ENCODE measurements at regions not wholly inside any gene's neighbourhood (a gene's known extent, or its start where the extent isn't known, plus 50 kb on each side); places are given as distances from the start of the nearest gene placed in this dataset.
"Not testable (repeated sequence)": the region's sequence is repeated elsewhere in the genome, so short reads cannot be mapped to it uniquely, and the experiment has no call there.

DNA sequence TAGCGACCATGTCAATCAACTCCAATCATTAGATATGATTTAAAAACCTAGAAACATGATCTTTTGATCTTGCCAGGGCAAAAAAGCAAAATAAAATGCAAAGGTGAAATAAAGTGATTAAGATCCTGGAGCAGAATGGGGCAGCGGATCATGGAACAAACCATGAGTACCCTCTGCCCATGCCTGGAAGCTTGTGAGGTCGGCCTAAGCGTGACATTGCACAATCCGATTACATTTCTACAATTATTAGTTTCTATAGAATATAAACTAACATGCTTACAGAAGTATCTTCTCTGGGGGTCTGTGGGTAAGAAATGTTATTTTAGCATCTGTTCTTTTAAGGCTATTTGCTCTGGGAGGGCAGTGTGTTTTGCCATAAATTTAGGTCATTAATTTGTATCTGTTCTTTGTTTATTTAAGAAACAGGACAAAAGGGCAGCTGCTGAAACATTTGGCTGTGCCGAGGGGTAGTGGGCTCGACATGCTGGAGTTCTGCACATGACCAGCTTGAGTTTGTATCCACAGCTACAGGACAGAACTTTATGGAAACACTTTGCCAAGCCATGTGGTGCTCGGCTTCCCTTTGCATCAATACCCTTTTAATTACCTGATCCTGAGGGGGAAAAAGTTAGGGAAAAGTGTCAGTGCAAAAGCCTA lies 55.9 kb downstream of the ZBTB18 start:
- DNase-seq, result no peak

DNA sequence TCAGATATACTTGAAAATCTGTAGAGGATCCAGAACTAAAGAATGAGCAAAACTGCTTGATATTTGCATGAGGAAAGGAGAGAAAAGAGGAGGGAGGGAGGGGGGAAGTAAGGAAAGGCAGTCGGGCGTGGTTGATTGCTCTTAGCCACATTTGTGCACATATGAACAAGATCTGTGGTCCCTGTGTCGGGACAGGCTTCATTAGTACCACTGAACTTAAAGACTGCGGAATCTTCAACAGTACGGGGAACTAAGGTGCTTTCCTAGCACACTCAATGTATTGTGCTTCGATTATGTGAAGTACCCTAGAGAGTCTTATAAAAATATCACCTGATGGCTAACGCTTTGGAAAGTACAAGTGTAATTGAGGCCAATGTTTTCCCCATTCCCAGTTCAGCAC lies 59.9 kb downstream of the ZBTB18 start:
- no peak for DNase-seq

DNA sequence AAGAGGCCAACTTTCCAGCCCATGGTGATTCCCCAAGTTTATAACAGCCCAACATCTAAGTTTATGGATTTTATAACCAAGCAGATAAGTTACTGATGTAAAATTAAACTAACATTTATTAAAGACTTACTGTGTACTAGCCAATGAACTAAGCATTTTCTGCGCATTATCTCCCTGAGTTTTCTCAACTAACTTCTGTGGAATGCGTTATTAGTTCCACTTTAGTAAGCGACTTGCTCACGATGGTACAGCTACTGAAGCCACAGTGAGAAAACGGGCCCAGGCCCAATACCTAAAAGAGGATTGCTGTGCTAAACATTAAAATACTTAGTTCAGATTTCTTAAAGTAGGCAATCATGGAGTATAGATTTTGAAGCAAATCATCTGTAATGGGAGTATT lies 61.0 kb downstream of the ZBTB18 start:
- no peak for DNase-seq

DNA sequence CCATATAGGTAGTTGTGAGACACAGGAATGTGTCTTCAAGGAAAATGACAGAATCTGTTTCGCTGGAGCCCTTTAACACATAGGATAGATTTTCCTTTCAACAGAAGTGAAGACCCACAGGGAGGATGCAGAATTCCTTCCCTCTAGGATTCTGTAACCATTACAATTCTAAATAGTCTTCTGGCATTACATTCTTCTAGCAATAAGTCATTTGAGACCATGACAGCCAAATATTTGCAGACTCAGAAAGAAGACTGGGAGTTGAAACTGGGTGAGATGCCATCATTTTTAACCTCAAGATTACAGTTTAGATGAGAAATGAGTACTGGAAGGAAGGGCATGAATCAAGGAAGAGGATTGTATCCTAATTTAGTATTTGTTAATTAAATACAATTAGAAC lies 61.6 kb downstream of the ZBTB18 start:
- DNase-seq, result no peak

GRCh38 chr1:244113532-244114320 lies 62.6 kb downstream of the ZBTB18 start:
- no peak for DNase-seq

DNA sequence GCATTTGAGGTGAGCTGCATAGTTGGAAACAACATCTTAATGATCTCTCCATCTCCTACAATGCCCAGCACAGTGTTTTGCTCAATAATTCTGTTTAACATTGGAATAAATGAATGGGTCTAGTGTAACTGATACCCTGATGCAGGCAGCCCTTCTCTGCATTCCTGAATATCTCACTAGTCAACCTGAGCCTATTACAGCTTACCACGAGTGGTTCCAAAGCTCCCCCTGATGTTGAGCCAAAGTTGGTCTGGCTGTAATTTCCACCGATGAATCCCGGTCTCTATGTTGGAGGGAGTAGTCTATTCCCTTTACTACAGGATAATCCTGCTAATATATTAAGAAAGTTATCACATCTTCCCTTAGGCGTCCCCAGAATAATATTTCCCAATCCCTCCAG lies 63.8 kb downstream of the ZBTB18 start:
- DNase-seq, result no peak

GRCh38 chr1:244116946-244117345 lies 65.9 kb downstream of the ZBTB18 start:
- DNase-seq, result no peak

- DNase-seq, result no peak
These were observed 67.2 kb downstream of the ZBTB18 start for GRCh38 chr1:244118109-244118761.

- no peak for DNase-seq
These were observed 77.7 kb downstream of the ZBTB18 start for GRCh38 chr1:244128591-244129383.

DNA sequence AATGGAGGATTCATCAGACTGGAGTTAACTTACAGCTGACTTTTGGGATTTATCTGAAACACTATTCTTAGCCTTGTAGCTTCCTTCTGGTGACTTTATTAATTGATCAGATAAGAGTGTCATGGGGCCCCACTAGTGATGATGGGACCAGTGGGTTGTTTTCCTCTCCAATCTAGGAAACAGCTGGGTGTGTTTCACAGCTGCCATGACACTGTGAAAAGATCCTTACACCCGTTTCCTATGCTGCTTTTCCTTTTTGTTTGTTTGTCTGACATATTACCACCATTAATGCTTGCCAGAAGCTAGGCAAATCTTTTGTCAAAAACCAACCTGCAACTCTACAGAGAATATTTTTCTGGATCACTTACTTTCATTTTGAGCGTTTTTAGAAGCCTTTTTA lies 86.2 kb downstream of the ZBTB18 start:
- no peak for DNase-seq

GRCh38 chr1:244137725-244138124 lies 86.6 kb downstream of the ZBTB18 start:
- no peak for DNase-seq

- DNase-seq, result no peak
These were observed 87.3 kb downstream of the ZBTB18 start for GRCh38 chr1:244138399-244138798.

- no peak for DNase-seq
These were observed 88.6 kb downstream of the ZBTB18 start for GRCh38 chr1:244139655-244140054.

GRCh38 chr1:244140420-244140819 lies 89.3 kb downstream of the ZBTB18 start:
- no peak for DNase-seq

- DNase-seq, result no peak
These were observed 93.0 kb downstream of the ZBTB18 start for GRCh38 chr1:244144053-244144452.

GRCh38 chr1:244150071-244150470 lies 99.0 kb downstream of the ZBTB18 start:
- no peak for DNase-seq

GRCh38 chr1:244150665-244151064 lies 99.6 kb downstream of the ZBTB18 start:
- no peak for DNase-seq

DNA sequence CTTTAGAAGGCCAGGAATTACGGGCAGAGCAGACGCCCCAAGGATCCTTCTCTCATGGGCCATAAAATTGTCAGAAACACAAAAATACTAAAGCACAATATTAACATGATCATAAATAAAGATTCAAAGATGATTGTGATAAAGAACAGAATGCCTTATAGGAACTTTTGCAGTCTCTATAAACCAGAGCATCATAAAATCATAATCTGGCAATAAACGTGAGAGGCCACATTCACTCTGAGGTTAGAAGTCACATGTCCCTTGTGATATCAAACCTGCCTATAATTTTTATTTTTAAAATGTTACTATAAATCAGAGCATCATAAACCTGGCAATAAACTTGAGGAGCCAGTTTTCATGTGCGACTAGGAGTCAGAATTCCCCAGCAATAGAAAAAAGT lies 100.5 kb downstream of the ZBTB18 start:
- DNase-seq, result no peak

- DNase-seq, result no peak
These were observed 103.4 kb downstream of the ZBTB18 start for GRCh38 chr1:244154508-244154871.

DNA sequence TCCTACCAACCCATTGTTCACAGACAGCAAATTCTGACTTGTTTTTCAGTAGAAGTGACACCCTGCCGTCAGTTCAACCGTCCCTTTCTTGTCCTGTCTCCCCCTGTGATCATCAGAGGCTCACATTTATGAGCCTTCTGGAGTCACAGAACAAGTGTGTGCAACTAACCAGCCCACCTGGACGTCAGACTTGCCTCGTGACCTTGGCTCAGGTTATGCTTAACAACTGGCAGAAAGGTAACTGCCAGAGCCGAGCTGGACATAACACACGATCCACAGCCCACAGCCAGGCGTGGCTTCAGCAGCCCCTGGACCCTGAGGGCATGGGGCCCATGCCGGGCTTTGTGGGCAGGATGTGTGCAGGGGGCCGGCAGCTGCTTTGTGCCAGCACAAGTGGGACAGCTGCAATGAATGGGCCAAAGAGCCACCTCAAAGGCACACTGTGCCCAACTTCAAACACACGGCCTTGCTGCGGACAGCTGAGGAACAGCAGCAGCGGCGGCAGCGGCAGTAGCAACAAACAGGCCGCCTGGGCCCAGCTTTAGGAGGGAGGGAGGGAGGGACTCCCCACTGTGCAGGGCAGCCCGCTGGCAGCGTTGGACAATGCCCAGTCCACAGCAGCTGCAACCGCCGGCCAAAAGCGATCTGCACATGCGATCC lies 103.9 kb downstream of the ZBTB18 start:
- no peak for DNase-seq

DNA sequence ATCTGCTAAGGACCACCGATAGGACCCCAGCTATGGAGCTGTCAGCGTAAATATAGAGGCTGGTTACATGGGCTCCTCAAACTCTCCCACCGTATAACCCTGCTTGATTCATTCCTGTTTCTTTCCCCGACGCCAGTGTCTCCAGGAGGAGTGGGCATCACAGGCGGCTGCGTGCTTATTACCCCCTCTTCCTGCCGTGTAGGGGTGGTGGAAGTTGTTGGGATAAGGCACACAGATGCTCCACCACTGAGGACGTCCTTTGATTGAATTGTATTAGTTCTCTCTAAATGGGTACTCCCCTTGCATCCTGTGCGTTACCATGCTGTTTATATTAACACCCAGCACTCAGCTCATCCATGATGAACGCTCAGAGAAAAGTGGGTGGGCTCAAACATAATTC lies 104.6 kb downstream of the ZBTB18 start:
- no peak for DNase-seq

DNA sequence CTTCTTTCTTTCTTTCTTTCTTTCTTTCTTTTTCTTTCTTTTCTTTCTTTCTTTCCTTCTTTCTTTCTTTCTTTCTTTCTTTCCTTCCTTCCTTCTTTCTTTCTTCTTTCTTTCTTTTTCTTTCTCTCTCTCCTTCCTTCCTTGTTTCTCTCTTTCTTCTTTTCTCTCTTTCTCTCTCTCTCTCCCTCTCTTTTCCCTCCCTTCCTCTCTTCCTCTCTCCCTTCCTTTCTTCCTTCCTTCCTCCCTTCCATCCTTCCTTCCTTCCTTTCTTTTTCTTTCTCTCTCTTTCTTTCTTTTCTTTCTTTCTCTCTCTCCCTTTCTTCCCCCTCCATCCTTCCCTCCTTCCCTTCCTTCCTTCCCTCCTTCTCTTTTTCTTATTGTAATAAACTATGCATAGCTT lies 105.5 kb downstream of the ZBTB18 start:
- not testable (repeated sequence) for DNase-seq
